ENCODE measurements at regions not wholly inside any gene's neighbourhood (a gene's known extent, or its start where the extent isn't known, plus 50 kb on each side); places are given as distances from the start of the nearest gene placed in this dataset.

DNA sequence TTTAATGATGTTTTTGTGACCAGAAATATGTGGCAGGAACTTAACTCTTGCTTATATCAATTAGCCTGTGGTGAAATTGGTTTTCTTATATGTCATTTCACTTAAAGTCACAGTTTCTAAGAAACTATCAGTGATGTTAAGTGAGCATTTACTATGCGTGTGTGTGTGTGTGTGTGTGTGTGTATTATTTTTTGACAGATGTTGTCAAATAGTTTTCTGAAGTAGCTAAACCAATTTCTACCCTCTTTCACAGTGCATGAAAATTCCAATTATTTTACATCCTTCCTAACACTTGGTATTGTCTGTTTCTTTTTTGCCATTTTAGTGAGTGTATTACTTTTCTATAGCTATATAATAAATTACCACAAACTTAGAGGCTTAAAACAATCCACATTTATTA, 122.1 kb upstream of the CAND1 start:
- H3K36me3 Mint-ChIP-seq (ENCODE audit: low read depth), result no peaks in the 10 kb centered on the region
- no peaks in the 10 kb centered on the region for H3K9me3 Mint-ChIP-seq
- H3K4me3 Mint-ChIP-seq (ENCODE audit: low read depth), result no peak overlapping the region
- DNase-seq (ENCODE audit: low spot score), result no peak
- intact Hi-C loops (cut with micrococcal nuclease), result no loop called here
- H3K4me1 Mint-ChIP-seq (ENCODE audit: low read depth), result peaks cover 2% of the 10 kb centered on the region
- H3K27me3 Mint-ChIP-seq (ENCODE audit: low read depth), result no peaks in the 10 kb centered on the region
- H3K27ac Mint-ChIP-seq, result no peak overlapping the region

DNA sequence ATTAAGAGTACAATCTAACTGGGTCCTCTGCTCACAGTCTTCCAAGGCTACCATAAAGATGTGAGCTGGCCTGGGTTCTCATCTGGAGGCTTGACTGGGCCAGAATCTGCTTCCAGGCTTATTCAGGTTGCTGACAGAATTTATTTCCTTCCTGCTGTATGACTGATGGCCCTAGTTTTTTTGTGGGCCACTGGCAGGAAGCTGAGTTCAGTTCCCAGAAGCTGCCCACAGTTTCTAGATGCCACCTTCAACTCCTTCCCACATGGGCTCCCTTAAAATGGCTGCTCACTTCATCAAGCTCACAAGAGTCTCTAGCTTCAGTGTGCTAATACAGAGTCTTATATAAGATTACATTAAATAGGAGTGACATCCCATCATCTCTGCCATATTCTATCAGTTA, 121.7 kb upstream of the CAND1 start:
- H3K4me3 Mint-ChIP-seq (ENCODE audit: low read depth), result no peak overlapping the region
- intact Hi-C loops (cut with micrococcal nuclease), result no loop called here
- no peak for DNase-seq (ENCODE audit: low spot score)
- H3K27ac Mint-ChIP-seq, result no peak overlapping the region
- no peaks in the 10 kb centered on the region for H3K36me3 Mint-ChIP-seq (ENCODE audit: low read depth)
- no peaks in the 10 kb centered on the region for H3K9me3 Mint-ChIP-seq
- no peaks in the 10 kb centered on the region for H3K27me3 Mint-ChIP-seq (ENCODE audit: low read depth)
- H3K4me1 Mint-ChIP-seq (ENCODE audit: low read depth), result peaks cover 2% of the 10 kb centered on the region

DNA sequence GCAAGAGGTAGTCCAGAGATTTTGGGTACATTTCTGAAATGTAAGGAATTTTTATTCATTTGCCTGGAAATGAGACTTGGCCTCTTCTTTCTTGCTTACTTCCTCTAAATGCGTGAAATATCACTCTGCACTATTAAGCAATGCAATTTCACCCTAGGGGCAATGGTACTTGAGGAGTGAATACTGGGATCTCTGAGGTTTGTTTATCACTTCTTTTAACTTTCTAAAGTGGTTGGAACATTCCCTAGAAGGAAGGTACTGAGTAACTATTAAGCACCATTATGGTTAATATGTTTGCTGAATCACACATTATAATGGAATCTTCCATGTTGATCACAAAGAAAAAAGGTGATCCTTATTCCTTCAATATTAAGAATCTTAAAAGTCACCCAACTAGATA, 120.9 kb upstream of the CAND1 start:
- Mint-ChIP-seq H3K9me3 (no peaks in the 10 kb centered on the region), H3K4me1 (ENCODE audit: low read depth) (peaks cover 2% of the 10 kb centered on the region), H3K36me3 (ENCODE audit: low read depth) (no peaks in the 10 kb centered on the region), H3K27ac (no peak overlapping the region), H3K4me3 (ENCODE audit: low read depth) (no peak overlapping the region), H3K27me3 (ENCODE audit: low read depth) (no peaks in the 10 kb centered on the region)
- no peak for DNase-seq (ENCODE audit: low spot score)
- intact Hi-C loops (cut with micrococcal nuclease), result no loop called here

GRCh38 chr12:67151886-67152285, 117.3 kb upstream of the CAND1 start:
- peaks cover 2% of the 10 kb centered on the region for H3K27me3 Mint-ChIP-seq (ENCODE audit: low read depth)
- intact Hi-C loops (cut with micrococcal nuclease), result no loop called here
- H3K4me1 Mint-ChIP-seq (ENCODE audit: low read depth), result peaks cover 2% of the 10 kb centered on the region
- DNase-seq (ENCODE audit: low spot score), result no peak
- H3K27ac Mint-ChIP-seq, result no peak overlapping the region
- H3K4me3 Mint-ChIP-seq (ENCODE audit: low read depth), result no peak overlapping the region
- no peaks in the 10 kb centered on the region for H3K9me3 Mint-ChIP-seq
- no peaks in the 10 kb centered on the region for H3K36me3 Mint-ChIP-seq (ENCODE audit: low read depth)

DNA sequence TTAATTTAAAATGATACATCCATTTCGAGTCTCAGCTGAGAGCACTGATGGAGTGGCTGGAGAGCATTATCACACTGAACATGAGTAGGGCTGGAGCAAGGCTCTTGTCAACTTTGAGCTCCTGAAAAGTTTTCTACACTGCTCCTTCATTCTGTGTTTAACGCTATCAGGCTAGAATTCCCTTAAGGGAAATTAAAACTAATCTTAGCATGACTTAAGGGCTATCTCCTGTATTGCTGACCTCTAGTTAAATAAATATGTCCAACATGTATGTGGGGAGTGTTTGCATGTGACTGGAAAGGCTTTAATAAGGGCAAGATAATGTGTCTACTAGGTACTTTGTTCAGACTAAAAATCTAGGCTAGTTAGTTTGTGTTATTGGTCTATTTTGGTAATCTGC, 116.7 kb upstream of the CAND1 start:
- peaks cover 2% of the 10 kb centered on the region for H3K27me3 Mint-ChIP-seq (ENCODE audit: low read depth)
- H3K4me1 Mint-ChIP-seq (ENCODE audit: low read depth), result peaks cover 1% of the 10 kb centered on the region
- no peak for DNase-seq (ENCODE audit: low spot score)
- intact Hi-C loops (cut with micrococcal nuclease), result no loop called here
- H3K36me3 Mint-ChIP-seq (ENCODE audit: low read depth), result no peaks in the 10 kb centered on the region
- no peaks in the 10 kb centered on the region for H3K9me3 Mint-ChIP-seq
- H3K27ac Mint-ChIP-seq, result no peak overlapping the region
- no peak overlapping the region for H3K4me3 Mint-ChIP-seq (ENCODE audit: low read depth)

- Mint-ChIP-seq H3K27ac (no peak overlapping the region), H3K4me1 (ENCODE audit: low read depth) (no peaks in the 10 kb centered on the region), H3K36me3 (ENCODE audit: low read depth) (no peaks in the 10 kb centered on the region), H3K4me3 (ENCODE audit: low read depth) (no peak overlapping the region), H3K9me3 (no peaks in the 10 kb centered on the region), H3K27me3 (ENCODE audit: low read depth) (peaks cover 2% of the 10 kb centered on the region)
- intact Hi-C loops (cut with micrococcal nuclease), result no loop called here
- DNase-seq (ENCODE audit: low spot score), result no peak
Measured at GRCh38 chr12:67154901-67155300, 114.3 kb upstream of the CAND1 start.

- DNase-seq (ENCODE audit: low spot score), result no peak
- H3K36me3 Mint-ChIP-seq (ENCODE audit: low read depth), result no peaks in the 10 kb centered on the region
- no peaks in the 10 kb centered on the region for H3K4me1 Mint-ChIP-seq (ENCODE audit: low read depth)
- no peaks in the 10 kb centered on the region for H3K9me3 Mint-ChIP-seq
- H3K27me3 Mint-ChIP-seq (ENCODE audit: low read depth), result peaks cover 2% of the 10 kb centered on the region
- intact Hi-C loops (cut with micrococcal nuclease), result no loop called here
- no peak overlapping the region for H3K4me3 Mint-ChIP-seq (ENCODE audit: low read depth)
- H3K27ac Mint-ChIP-seq, result no peak overlapping the region
Measured at GRCh38 chr12:67155863-67156262, 113.3 kb upstream of the CAND1 start.

- Mint-ChIP-seq H3K9me3 (no peaks in the 10 kb centered on the region), H3K27ac (no peak overlapping the region), H3K27me3 (ENCODE audit: low read depth) (peaks cover 4% of the 10 kb centered on the region), H3K36me3 (ENCODE audit: low read depth) (no peaks in the 10 kb centered on the region), H3K4me3 (ENCODE audit: low read depth) (no peak overlapping the region), H3K4me1 (ENCODE audit: low read depth) (no peaks in the 10 kb centered on the region)
- peak; percentile 11 for DNase-seq (ENCODE audit: low spot score)
- intact Hi-C loops (cut with micrococcal nuclease), result no loop called here
Measured at GRCh38 chr12:67161322-67161918, 107.7 kb upstream of the CAND1 start.

DNA sequence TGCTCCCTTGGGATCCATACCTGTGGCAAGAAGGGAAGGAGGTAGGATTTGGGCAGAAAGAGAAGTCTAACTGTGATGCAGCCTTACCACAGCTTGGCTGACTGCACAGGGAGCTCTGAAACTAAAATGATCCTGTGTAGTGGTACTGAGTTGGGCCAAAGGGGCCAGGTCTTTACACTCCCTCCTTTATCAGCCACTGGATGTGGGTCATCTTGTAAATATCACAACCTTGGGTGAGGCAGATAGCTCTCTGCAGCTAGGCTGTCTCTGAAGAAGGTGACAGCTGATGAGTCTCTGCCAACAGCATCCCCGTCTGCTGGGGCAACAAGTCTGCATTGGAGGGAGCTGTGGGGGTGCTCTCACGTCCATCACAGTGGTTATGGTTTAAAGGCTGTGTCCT, 95.9 kb upstream of the CAND1 start:
- no peaks in the 10 kb centered on the region for H3K36me3 Mint-ChIP-seq (ENCODE audit: low read depth)
- no peaks in the 10 kb centered on the region for H3K4me1 Mint-ChIP-seq (ENCODE audit: low read depth)
- intact Hi-C loops (cut with micrococcal nuclease), result no loop called here
- H3K9me3 Mint-ChIP-seq, result no peaks in the 10 kb centered on the region
- peaks cover 3% of the 10 kb centered on the region for H3K27me3 Mint-ChIP-seq (ENCODE audit: low read depth)
- no peak for DNase-seq (ENCODE audit: low spot score)
- H3K4me3 Mint-ChIP-seq (ENCODE audit: low read depth), result no peak overlapping the region
- no peak overlapping the region for H3K27ac Mint-ChIP-seq

GRCh38 chr12:67182551-67182950, 86.6 kb upstream of the CAND1 start:
- DNase-seq (ENCODE audit: low spot score), result no peak
- no peaks in the 10 kb centered on the region for H3K4me1 Mint-ChIP-seq (ENCODE audit: low read depth)
- no peak overlapping the region for H3K27ac Mint-ChIP-seq
- peaks cover 3% of the 10 kb centered on the region for H3K27me3 Mint-ChIP-seq (ENCODE audit: low read depth)
- no peaks in the 10 kb centered on the region for H3K9me3 Mint-ChIP-seq
- H3K36me3 Mint-ChIP-seq (ENCODE audit: low read depth), result no peaks in the 10 kb centered on the region
- H3K4me3 Mint-ChIP-seq (ENCODE audit: low read depth), result no peak overlapping the region
- intact Hi-C loops (cut with micrococcal nuclease), result no loop called here

DNA sequence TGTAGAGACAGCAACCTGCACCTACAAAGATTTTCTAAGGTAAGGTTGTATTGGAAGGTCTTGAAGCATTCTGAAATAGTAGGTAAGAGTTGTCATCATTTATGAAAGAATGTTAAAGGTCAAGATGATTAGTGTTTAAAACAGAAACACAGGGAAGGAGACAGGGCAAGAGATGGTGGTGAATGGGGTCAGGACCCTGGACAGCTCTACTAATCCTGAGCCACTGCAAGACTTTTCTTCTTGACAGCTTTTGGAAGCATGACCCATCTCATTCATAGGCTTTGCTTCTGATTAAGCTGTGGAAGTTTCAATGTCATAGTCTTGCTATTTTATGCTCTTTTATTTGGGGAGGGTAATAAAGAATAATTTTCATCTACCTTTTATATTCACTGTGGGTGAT, 75.5 kb upstream of the CAND1 start:
- Mint-ChIP-seq H3K27me3 (ENCODE audit: low read depth) (no peaks in the 10 kb centered on the region), H3K4me3 (ENCODE audit: low read depth) (no peak overlapping the region), H3K27ac (no peak overlapping the region), H3K4me1 (ENCODE audit: low read depth) (no peaks in the 10 kb centered on the region), H3K36me3 (ENCODE audit: low read depth) (no peaks in the 10 kb centered on the region), H3K9me3 (no peaks in the 10 kb centered on the region)
- intact Hi-C loops (cut with micrococcal nuclease), result no loop called here
- no peak for DNase-seq (ENCODE audit: low spot score)

DNA sequence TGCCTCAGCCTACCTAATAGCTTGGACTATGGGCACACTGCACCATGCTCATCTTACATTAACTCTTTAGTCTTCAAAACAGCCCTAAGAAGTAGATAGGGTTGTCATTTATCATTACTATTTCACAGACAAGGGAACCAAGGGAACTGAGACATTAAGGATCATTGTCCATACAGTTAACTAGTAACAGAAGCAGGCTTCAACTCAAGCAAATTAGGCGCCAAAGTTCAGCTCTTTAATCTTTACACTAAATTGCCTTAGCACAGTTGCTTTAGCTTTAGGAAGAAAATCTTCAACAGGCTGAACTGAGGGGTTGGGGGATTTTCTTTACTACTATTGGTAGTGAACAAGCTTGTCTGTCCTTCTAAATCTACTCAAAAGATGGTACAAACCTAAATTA, 68.8 kb upstream of the CAND1 start:
- intact Hi-C loops (cut with micrococcal nuclease), result no loop called here
- Mint-ChIP-seq H3K9me3 (no peaks in the 10 kb centered on the region), H3K27ac (no peak overlapping the region), H3K36me3 (ENCODE audit: low read depth) (no peaks in the 10 kb centered on the region), H3K4me1 (ENCODE audit: low read depth) (no peaks in the 10 kb centered on the region), H3K4me3 (ENCODE audit: low read depth) (no peak overlapping the region), H3K27me3 (ENCODE audit: low read depth) (no peaks in the 10 kb centered on the region)
- DNase-seq (ENCODE audit: low spot score), result no peak

DNA sequence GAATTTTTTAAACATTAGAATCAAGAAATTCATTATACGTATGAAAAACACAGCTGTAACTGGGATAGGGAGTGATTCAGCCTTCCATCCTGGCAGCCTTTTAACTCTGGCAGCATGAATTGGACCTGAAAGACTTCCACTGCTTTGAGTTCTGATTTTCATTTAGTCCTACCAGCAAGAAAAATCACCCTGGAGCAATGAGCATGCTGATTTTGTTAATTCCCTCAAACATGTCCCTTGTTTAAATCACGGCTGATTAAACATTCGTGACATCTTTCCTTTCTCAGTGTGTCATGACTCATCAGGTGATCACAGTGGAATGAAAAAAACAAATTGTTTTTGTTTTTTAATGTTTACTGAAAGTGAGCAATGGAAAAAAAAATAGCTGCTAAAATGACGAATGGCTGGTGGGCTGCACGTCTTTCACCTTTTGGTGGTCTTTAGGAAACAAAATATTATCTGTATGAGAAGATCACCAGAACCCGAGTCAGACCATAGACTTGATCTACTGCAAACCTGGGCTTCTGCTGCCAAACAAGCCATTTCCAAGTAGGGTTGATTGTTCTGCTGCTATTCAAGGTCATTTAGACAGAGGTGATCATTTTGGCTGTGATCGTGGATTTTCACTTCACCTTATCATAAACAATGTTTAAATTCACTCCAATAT, 67.0 kb upstream of the CAND1 start:
- no peaks in the 10 kb centered on the region for H3K4me1 Mint-ChIP-seq (ENCODE audit: low read depth)
- intact Hi-C loops (cut with micrococcal nuclease), result no loop called here
- H3K27ac Mint-ChIP-seq, result no peak overlapping the region

GRCh38 chr12:67202678-67203012, 66.5 kb upstream of the CAND1 start:
- H3K27ac Mint-ChIP-seq, result no peak overlapping the region
- no peaks in the 10 kb centered on the region for H3K36me3 Mint-ChIP-seq (ENCODE audit: low read depth)
- peaks cover 2% of the 10 kb centered on the region for H3K27me3 Mint-ChIP-seq (ENCODE audit: low read depth)
- H3K4me1 Mint-ChIP-seq (ENCODE audit: low read depth), result no peaks in the 10 kb centered on the region
- H3K4me3 Mint-ChIP-seq (ENCODE audit: low read depth), result no peak overlapping the region
- no peaks in the 10 kb centered on the region for H3K9me3 Mint-ChIP-seq
- intact Hi-C loops (cut with micrococcal nuclease), result no loop called here
- no peak for DNase-seq (ENCODE audit: low spot score)

More for the DNA sequence above, 67.0 kb upstream of the CAND1 start:
- Mint-ChIP-seq H3K27me3 (ENCODE audit: low read depth) (peaks cover 2% of the 10 kb centered on the region), H3K4me3 (ENCODE audit: low read depth) (no peak overlapping the region), H3K9me3 (no peaks in the 10 kb centered on the region), H3K36me3 (ENCODE audit: low read depth) (no peaks in the 10 kb centered on the region)
- DNase-seq (ENCODE audit: low spot score), result no peak
